SK-N-SH treated with all-trans-retinoic acid at 6 μM for 48 hours (cell line): ENCODE measurements at regions not wholly inside any gene's neighbourhood (a gene's known extent, or its start where the extent isn't known, plus 50 kb on each side); places are given as distances from the start of the nearest gene placed in this dataset.

Source experiments
- ATAC-seq: fragments of 200-7000 bp; cut with Tn5 transposase; 3 replicates; pipeline ENCODE4 v1.9.1; 2020; ENCODE audit warnings: mild to moderate bottlenecking, moderate library complexity
- ARNTL ChIP-seq: fragments of 450-650 bp; formaldehyde crosslinking; IDR thresholded peaks from 2 replicates; pipeline ENCODE4 v1.5.0; 2020; ENCODE audit warnings: low read depth, mild to moderate bottlenecking, moderate library complexity, borderline replicate concordance
- BACH2 ChIP-seq: fragments of 250-450 bp; sonication (Bioruptor Pico); IDR thresholded peaks from 2 replicates; pipeline ENCODE4 v1.9.0; 2021; ENCODE audit warnings: mild to moderate bottlenecking, borderline replicate concordance
- CREB5 ChIP-seq: fragments of 250-450 bp; sonication (Bioruptor Pico); IDR thresholded peaks from 2 replicates; pipeline ENCODE4 v1.5.1; 2020; ENCODE audit warnings: low read depth, mild to moderate bottlenecking, moderate library complexity
- CSDC2 ChIP-seq: fragments of 250-450 bp; sonication (Bioruptor Pico); IDR thresholded peaks from 2 replicates; pipeline ENCODE4 v1.5.0; 2020; ENCODE audit warnings: mild to moderate bottlenecking, moderate library complexity
- CSRNP3 ChIP-seq: fragments of 250-450 bp; sonication (Bioruptor Pico); IDR thresholded peaks from 2 replicates; pipeline ENCODE4 v1.5.1; 2021; ENCODE audit warnings: mild to moderate bottlenecking, moderate library complexity
- ESRRG ChIP-seq: fragments of 250-450 bp; sonication (Bioruptor Pico); IDR thresholded peaks from 2 replicates; pipeline ENCODE4 v1.6.1; 2021; ENCODE audit warnings: mild to moderate bottlenecking
- ISL1 ChIP-seq: fragments of 250-450 bp; sonication (Bioruptor Pico); IDR thresholded peaks from 2 replicates; pipeline ENCODE4 v2.1.2; 2022; ENCODE audit warnings: mild to moderate bottlenecking, moderate library complexity
- OSR1 ChIP-seq: fragments of 250-450 bp; sonication (Bioruptor Pico); IDR thresholded peaks from 2 replicates; pipeline ENCODE4 v1.8.0; 2022; ENCODE audit warnings: moderate library complexity, mild to moderate bottlenecking, inconsistent platforms
- PATZ1 ChIP-seq: fragments of 250-450 bp; sonication (Bioruptor Pico); IDR thresholded peaks from 2 replicates; pipeline ENCODE4 v1.8.0; 2020; ENCODE audit warnings: mild to moderate bottlenecking, moderate library complexity, borderline replicate concordance
- SNAI2 ChIP-seq: fragments of 250-450 bp; sonication (Bioruptor Pico); IDR thresholded peaks from 2 replicates; pipeline ENCODE4 v1.5.0; 2020; ENCODE audit warnings: mild to moderate bottlenecking, moderate library complexity
- TCF4 ChIP-seq: fragments of 250-450 bp; sonication (Bioruptor Pico); IDR thresholded peaks from 2 replicates; pipeline ENCODE4 v1.8.0; 2021; ENCODE audit warnings: mild to moderate bottlenecking, moderate library complexity, borderline replicate concordance
- TSHZ2 ChIP-seq: fragments of 250-450 bp; sonication (Bioruptor Pico); IDR thresholded peaks from 2 replicates; pipeline ENCODE4 v1.5.0; 2020; ENCODE audit warnings: mild to moderate bottlenecking, moderate library complexity
- ZC3H10 ChIP-seq: fragments of 250-450 bp; sonication (Bioruptor Pico); IDR thresholded peaks from 2 replicates; pipeline ENCODE4 v1.5.1; 2021; ENCODE audit warnings: mild to moderate bottlenecking, moderate library complexity
- ZFP30 ChIP-seq: fragments of 450-650 bp; formaldehyde crosslinking; IDR thresholded peaks from 2 replicates; pipeline ENCODE4 v1.5.0; 2022; ENCODE audit warnings: mild to moderate bottlenecking, moderate library complexity
- ZNF565 ChIP-seq: fragments of 450-650 bp; formaldehyde crosslinking; conservative IDR thresholded peaks from 2 replicates; pipeline ENCODE4 v1.5.0; 2020; ENCODE audit warnings: low read depth, mild to moderate bottlenecking, moderate library complexity
- ZNF70 ChIP-seq: fragments of 450-650 bp; formaldehyde crosslinking; IDR thresholded peaks from 2 replicates; pipeline ENCODE4 v1.5.0; 2020; ENCODE audit warnings: mild to moderate bottlenecking, moderate library complexity
- ZNF8 ChIP-seq: fragments of 450-650 bp; formaldehyde crosslinking; IDR thresholded peaks from 2 replicates; pipeline ENCODE4 v1.5.0; 2020; ENCODE audit warnings: mild to moderate bottlenecking, moderate library complexity
- TF ChIP-seq, protein P1 (sequence below): fragments of 250-450 bp; sonication (Bioruptor Pico); IDR thresholded peaks from 2 replicates; pipeline ENCODE4 v1.8.0; 2021; ENCODE audit warnings: low read depth, mild to moderate bottlenecking, moderate library complexity, borderline replicate concordance

DNA sequence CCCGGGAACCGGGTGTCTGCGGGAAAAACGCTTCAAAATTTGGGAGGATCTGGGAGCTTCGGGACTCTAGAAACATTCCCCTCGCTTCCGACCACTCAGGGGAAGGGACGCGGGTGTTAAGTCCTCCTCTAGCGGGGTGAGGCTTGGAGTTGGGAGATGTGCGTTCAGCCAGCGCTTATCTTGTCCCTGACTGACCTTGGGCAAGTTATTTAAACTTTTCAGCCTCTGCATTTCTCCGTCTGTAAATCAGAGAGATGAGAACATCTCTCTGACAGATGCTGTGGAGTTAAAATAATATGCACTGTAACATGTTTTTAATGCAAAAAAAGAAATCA is 76.9 kb upstream of the ANO4 start:
- peak; percentile 59 for ATAC-seq
- TF ChIP-seq CREB5 (CRISPR knock-in tag): no peak
- TF ChIP-seq BACH2 (CRISPR knock-in tag): no peak
- no peak for TF ChIP-seq ZNF565 (CRISPR knock-in tag)
- TF ChIP-seq ARNTL: no peak
- no peak for TF ChIP-seq OSR1 (CRISPR knock-in tag)
- TF ChIP-seq CSDC2 (CRISPR knock-in tag): no peak
- no peak for TF ChIP-seq ZC3H10 (CRISPR knock-in tag)

DNA sequence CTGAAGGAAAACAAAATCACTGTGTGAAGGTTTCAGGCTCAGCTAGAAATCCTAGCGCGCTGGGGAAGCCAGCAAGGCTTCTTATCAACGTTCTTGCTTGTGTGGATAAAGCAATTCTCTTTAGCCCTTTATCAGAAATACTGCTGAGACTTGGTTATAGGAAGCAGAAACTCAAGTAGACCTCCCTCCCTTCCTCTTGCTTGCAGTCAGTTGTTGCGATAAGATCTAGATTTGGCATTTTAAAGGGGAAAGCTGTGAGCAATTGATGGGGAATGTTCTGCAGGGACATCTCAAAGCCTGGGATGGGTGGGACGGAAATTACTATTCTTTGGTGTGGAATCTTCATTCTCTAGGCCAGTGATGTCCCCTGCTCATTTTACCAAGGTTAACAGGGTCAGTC is 76.4 kb upstream of the ANO4 start:
- no peak for TF ChIP-seq OSR1 (CRISPR knock-in tag)
- TF ChIP-seq ZFP30 (CRISPR knock-in tag): no peak
- TF ChIP-seq CSDC2 (CRISPR knock-in tag): no peak
- TF ChIP-seq ZNF565 (CRISPR knock-in tag): no peak
- TF ChIP-seq ZC3H10 (CRISPR knock-in tag): no peak
- no peak for TF ChIP-seq TSHZ2 (CRISPR knock-in tag)
- no peak for TF ChIP-seq CREB5 (CRISPR knock-in tag)
- TF ChIP-seq PATZ1 (CRISPR knock-in tag): no peak
- no peak for TF ChIP-seq CSRNP3 (CRISPR knock-in tag)
- TF ChIP-seq SNAI2: no peak
- peak; percentile 61 for ATAC-seq

DNA sequence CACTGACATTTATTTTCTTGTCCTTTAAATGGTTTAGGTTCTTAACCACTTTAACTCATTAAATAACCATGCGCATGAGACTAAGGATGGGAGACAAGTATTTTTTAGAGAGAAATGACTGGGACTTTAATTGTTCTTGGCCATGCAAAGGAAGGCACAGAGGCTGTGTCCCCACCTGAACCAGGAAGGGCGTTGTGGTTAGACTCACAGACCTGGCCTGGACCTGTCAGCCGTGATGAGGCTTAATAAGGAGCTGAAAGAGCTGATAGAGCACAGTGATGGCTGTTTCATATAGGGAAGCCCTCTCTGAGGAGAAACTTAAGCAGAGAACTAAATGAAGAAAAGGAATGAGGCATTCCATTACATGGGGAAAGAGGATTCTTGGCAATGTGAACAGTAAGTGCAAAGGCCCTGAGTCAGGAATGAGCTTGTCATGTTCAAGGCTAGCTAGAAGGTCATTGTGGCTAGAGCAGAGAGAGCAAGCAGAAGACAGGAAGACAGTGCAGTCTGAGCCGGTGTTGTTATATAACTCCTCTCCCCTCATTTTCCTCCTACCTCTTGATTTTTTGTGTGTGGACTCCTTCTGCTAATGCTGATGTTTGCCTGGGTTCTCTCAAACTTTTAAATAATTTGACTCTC is 74.4 kb upstream of the ANO4 start:
- TF ChIP-seq ZFP30 (CRISPR knock-in tag) (no peak), ZNF8 (no peak), ISL1 (CRISPR knock-in tag) (no peak), CSDC2 (CRISPR knock-in tag) (no peak), TCF4 (CRISPR knock-in tag) (no peak), ZNF70 (no peak), ESRRG (CRISPR knock-in tag) (no peak), OSR1 (CRISPR knock-in tag) (no peak)
- TF ChIP-seq, protein P1, sequence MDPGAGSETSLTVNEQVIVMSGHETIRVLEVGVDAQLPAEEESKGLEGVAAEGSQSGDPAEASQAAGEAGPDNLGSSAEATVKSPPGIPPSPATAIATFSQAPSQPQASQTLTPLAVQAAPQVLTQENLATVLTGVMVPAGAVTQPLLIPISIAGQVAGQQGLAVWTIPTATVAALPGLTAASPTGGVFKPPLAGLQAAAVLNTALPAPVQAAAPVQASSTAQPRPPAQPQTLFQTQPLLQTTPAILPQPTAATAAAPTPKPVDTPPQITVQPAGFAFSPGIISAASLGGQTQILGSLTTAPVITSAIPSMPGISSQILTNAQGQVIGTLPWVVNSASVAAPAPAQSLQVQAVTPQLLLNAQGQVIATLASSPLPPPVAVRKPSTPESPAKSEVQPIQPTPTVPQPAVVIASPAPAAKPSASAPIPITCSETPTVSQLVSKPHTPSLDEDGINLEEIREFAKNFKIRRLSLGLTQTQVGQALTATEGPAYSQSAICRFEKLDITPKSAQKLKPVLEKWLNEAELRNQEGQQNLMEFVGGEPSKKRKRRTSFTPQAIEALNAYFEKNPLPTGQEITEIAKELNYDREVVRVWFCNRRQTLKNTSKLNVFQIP (CRISPR knock-in tag): no peak
- TF ChIP-seq, all 23 proteins: peak for 0
- ATAC-seq: no peak
